SK-N-SH (cell line): ENCODE measurements at regions not wholly inside any gene's neighbourhood (a gene's known extent, or its start where the extent isn't known, plus 50 kb on each side); places are given as distances from the start of the nearest gene placed in this dataset.

Source experiments
- CTCF ChIA-PET: fragments of 300-600, 350-600 bp; formaldehyde crosslinking; extraction: SDS; loops from one replicate; lab custom pipeline; 2021; lab: Yijun Ruan, JAX
- POLR2A ChIA-PET: fragments of 350-600 bp; sonication (Branson Sonifier 250); formaldehyde crosslinking; extraction: SDS; loops from one replicate; lab custom pipeline; 2020; ENCODE audit warnings: antibody characterized with exemption, inconsistent platforms; lab: Yijun Ruan, JAX
- DNase-seq: peaks from one replicate; pipeline ENCODE4 v3.0.0; 2012
- H2AFZ ChIP-seq: fragments of 200-600 bp; sonication (generic); 2 replicates; pipeline ENCODE4 v1.8.1; 2016; ENCODE audit warnings: antibody characterized with exemption, mild to moderate bottlenecking, low read depth
- H3F3A ChIP-seq: fragments of 200-600 bp; sonication (generic); replicated peaks from 2 replicates; pipeline ENCODE3; 2016; ENCODE audit warnings: antibody characterized with exemption, mild to moderate bottlenecking; ENCODE audit not compliant: insufficient read depth
- H3K27ac ChIP-seq, 2 experiments: fragments of 200-500 bp in 1 of 2; fragments of 200-600 bp in 1 of 2; sonication (Bioruptor generic) in 1 of 2; sonication (generic), shearing (Covaris generic) in 1 of 2; 2 replicates each; pipeline versions ENCODE4 v1.5.1 to v1.6.1; 2014 to 2016; ENCODE audit warnings: low read depth in 2 of 2, inconsistent platforms in 1 of 2, low read length in 1 of 2, mild to moderate bottlenecking in 1 of 2, mixed read lengths in 1 of 2
- H3K27me3 ChIP-seq: fragments of 200-600 bp; sonication (generic), shearing (Covaris generic); 2 replicates; pipeline ENCODE4 v1.6.1; 2016; ENCODE audit warnings: mixed run types; ENCODE audit not compliant: insufficient read depth
- H3K36me3 ChIP-seq, 2 experiments: fragments of 200-500 bp in 1 of 2; fragments of 200-600 bp in 1 of 2; sonication (Bioruptor generic) in 1 of 2; sonication (generic) in 1 of 2; replicated peaks in 1 of 2; 2 replicates each; pipeline versions ENCODE3 to v1.5.1; 2014 to 2016; ENCODE audit warnings: low read length in 1 of 2, mild to moderate bottlenecking in 1 of 2; ENCODE audit not compliant: insufficient read depth in 2 of 2, control insufficient read depth in 1 of 2
- H3K4me1 ChIP-seq, 2 experiments: fragments of 200-500 bp in 1 of 2; fragments of 200-600 bp in 1 of 2; sonication (Bioruptor generic) in 1 of 2; sonication (generic), shearing (Covaris generic) in 1 of 2; 2 replicates each; pipeline versions ENCODE4 v1.5.1 to v1.6.1; 2014 to 2016; ENCODE audit warnings: low read depth in 1 of 2, low read length in 1 of 2, mixed run types in 1 of 2; ENCODE audit not compliant: insufficient read depth in 2 of 2, control insufficient read depth in 1 of 2
- H3K4me2 ChIP-seq: fragments of 200-600 bp; sonication (generic), shearing (Covaris generic); 2 replicates; pipeline ENCODE4 v1.6.1; 2017; ENCODE audit warnings: mixed run types
- H3K4me3 ChIP-seq, 2 experiments: fragments of 200-500 bp in 1 of 2; fragments of 200-600 bp in 1 of 2; sonication (Bioruptor generic) in 1 of 2; sonication (generic), shearing (Covaris generic) in 1 of 2; 2 replicates each; pipeline versions ENCODE4 v1.5.1 to v1.8.1; 2014 to 2016; ENCODE audit warnings: low read depth in 2 of 2, inconsistent platforms in 1 of 2, low read length in 1 of 2, mild to moderate bottlenecking in 1 of 2, mixed read lengths in 1 of 2, moderate library complexity in 1 of 2
- H3K79me2 ChIP-seq: fragments of 200-600 bp; sonication (generic); 2 replicates; pipeline ENCODE4 v1.8.1; 2017; ENCODE audit warnings: mild to moderate bottlenecking; ENCODE audit not compliant: insufficient read depth
- H3K9ac ChIP-seq: fragments of 200-600 bp; sonication (generic); 2 replicates; pipeline ENCODE4 v1.6.1; 2017; ENCODE audit warnings: mixed run types
- H3K9me2 ChIP-seq: fragments of 200-600 bp; sonication (generic); 2 replicates; pipeline ENCODE4 v1.6.1; 2017; ENCODE audit warnings: mixed run types
- H3K9me3 ChIP-seq: fragments of 200-600 bp; sonication (generic); 2 replicates; pipeline ENCODE4 v1.6.1; 2017; ENCODE audit warnings: mixed run types, mild to moderate bottlenecking, moderate library complexity
- H4K20me1 ChIP-seq: fragments of 200-600 bp; sonication (generic); 2 replicates; pipeline ENCODE4 v1.6.1; 2017; ENCODE audit warnings: mild to moderate bottlenecking, mixed run types; ENCODE audit not compliant: insufficient read depth
- CHD2 ChIP-seq: fragments of 150-350 bp; IDR thresholded peaks from 2 replicates; pipeline ENCODE4 v1.6.1; 2018; ENCODE audit warnings: low read length; ENCODE audit not compliant: partially characterized antibody
- EP300 ChIP-seq, 2 experiments: IDR thresholded peaks; 2 replicates each; pipeline versions ENCODE4 v1.4.0 to v1.6.1; 2012; ENCODE audit warnings: borderline replicate concordance in 1 of 2, low read depth in 1 of 2, low read length in 1 of 2
- FOXM1 ChIP-seq: IDR thresholded peaks from 2 replicates; pipeline ENCODE4 v1.4.0; 2012; ENCODE audit warnings: low read depth, mild to moderate bottlenecking
- GABPA ChIP-seq: IDR thresholded peaks from 2 replicates; pipeline ENCODE4 v1.4.0; 2012; ENCODE audit warnings: low read depth, mild to moderate bottlenecking
- GATA2 ChIP-seq: sonication (generic); formaldehyde crosslinking; IDR thresholded peaks from 2 replicates; pipeline ENCODE4 v1.5.0; 2020; ENCODE audit warnings: mild to moderate bottlenecking, missing genetic modification reagents
- JUND ChIP-seq: IDR thresholded peaks from 2 replicates; pipeline ENCODE4 v1.4.0; 2012
- NRF1 ChIP-seq: IDR thresholded peaks from 2 replicates; pipeline ENCODE4 v1.6.1; 2012; ENCODE audit warnings: low read depth, mild to moderate bottlenecking, low read length
- POLR2AphosphoS5 ChIP-seq: IDR thresholded peaks from 2 replicates; pipeline ENCODE4 v1.6.1; 2012; ENCODE audit warnings: low read depth, low read length
- RCOR1 ChIP-seq: fragments of 150-350 bp; IDR thresholded peaks from 2 replicates; pipeline ENCODE4 v1.6.1; 2017; ENCODE audit warnings: antibody characterized with exemption, low read length
- REST ChIP-seq: IDR thresholded peaks from 2 replicates; pipeline ENCODE4 v1.6.1; 2012; ENCODE audit warnings: mild to moderate bottlenecking, low read depth, low read length, moderate library complexity
- RFX5 ChIP-seq: IDR thresholded peaks from 2 replicates; pipeline ENCODE4 v1.6.1; 2012; ENCODE audit warnings: mild to moderate bottlenecking, improper control_type of control experiment, low read length
- RXRA ChIP-seq: IDR thresholded peaks from 2 replicates; pipeline ENCODE4 v1.4.0; 2012; ENCODE audit warnings: low read depth, mild to moderate bottlenecking, borderline replicate concordance
- TCF12 ChIP-seq: IDR thresholded peaks from 2 replicates; pipeline ENCODE4 v1.4.0; 2012
- TEAD4 ChIP-seq: IDR thresholded peaks from 2 replicates; pipeline ENCODE4 v1.4.0; 2012; ENCODE audit warnings: mild to moderate bottlenecking, borderline replicate concordance; ENCODE audit not compliant: insufficient read depth
- USF1 ChIP-seq: IDR thresholded peaks from 2 replicates; pipeline ENCODE4 v1.4.0; 2012; ENCODE audit warnings: low read depth, borderline replicate concordance
- WGBS: methylation state at CpG from one replicate; pipeline ENCODE4 v1.1.6; 2017; ENCODE audit warnings: low lambda C conversion rate; 5-methylcytosine and 5-hydroxymethylcytosine counted together
- TF ChIP-seq, protein P1 (sequence below): IDR thresholded peaks from 2 replicates; pipeline ENCODE4 v1.4.0; 2012; ENCODE audit warnings: low read depth, borderline replicate concordance
- TF ChIP-seq, protein P2 (sequence below): fragments of 150-350 bp; IDR thresholded peaks from 2 replicates; pipeline ENCODE4 v1.6.1; 2017; ENCODE audit warnings: antibody characterized with exemption, low read length, low read depth, borderline replicate concordance
- TF ChIP-seq, protein P3 (sequence below): fragments of 200-600 bp; sonication (generic); IDR thresholded peaks from 2 replicates; pipeline ENCODE4 v1.6.1; 2017; ENCODE audit warnings: antibody characterized with exemption, mild to moderate bottlenecking, moderate library complexity
- TF ChIP-seq, protein P4 (sequence below): IDR thresholded peaks from 2 replicates; pipeline ENCODE4 v1.4.0; 2012; ENCODE audit warnings: low read depth

DNA sequence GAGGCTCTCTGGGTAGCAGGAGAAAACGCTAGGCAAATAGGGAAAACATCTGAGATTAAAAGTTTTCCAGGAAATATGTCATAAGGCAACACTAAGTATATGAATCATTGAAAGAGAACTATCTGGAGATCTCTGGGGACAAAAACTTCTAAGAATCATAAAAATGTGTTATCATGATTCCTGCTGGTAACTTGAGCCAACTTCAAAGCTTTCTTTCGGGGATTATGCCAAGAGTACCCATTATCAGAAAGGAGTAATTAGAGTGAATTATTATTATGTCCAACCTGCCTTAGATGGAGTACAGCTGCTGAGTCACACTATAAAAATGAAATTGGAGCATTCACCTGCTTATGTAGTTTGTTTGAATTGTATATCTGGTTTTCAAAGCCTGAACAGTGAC lies 488.5 kb upstream of the SOX9 start (continued):
- TF ChIP-seq, protein P1, sequence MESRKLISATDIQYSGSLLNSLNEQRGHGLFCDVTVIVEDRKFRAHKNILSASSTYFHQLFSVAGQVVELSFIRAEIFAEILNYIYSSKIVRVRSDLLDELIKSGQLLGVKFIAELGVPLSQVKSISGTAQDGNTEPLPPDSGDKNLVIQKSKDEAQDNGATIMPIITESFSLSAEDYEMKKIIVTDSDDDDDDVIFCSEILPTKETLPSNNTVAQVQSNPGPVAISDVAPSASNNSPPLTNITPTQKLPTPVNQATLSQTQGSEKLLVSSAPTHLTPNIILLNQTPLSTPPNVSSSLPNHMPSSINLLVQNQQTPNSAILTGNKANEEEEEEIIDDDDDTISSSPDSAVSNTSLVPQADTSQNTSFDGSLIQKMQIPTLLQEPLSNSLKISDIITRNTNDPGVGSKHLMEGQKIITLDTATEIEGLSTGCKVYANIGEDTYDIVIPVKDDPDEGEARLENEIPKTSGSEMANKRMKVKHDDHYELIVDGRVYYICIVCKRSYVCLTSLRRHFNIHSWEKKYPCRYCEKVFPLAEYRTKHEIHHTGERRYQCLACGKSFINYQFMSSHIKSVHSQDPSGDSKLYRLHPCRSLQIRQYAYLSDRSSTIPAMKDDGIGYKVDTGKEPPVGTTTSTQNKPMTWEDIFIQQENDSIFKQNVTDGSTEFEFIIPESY = peak; percentile 71; the same call in 1 of the 2 replicates
- TF ChIP-seq CHD2 = no peak

DNA sequence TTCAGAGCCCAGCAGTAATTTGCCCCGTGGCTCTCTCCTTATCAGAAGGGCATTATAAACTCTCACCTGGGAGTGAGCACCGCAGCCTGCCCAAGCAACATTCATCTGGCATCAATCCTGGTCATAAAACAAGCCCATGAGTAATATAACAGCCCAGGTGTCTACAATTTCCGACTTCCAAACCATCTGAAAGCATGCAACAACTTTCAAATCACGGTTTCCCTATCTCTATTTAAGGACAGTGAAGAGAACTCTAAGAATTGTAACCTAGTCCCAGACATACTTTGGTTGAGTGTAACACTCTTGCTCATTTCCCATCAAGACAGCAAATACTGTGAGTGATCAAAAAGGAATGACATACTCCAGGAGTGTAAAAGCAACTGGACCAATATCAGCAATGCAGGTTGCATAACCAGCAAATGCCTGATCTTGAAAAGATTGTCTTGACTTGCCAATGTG lies 487.4 kb upstream of the SOX9 start:
- Histone ChIP-seq H3K36me3 (no peaks in the 10 kb centered on the region), H3K9ac (peak overlapping the region; percentile 8; the same call in 1 of the 2 replicates), H3K27ac (peak overlapping the region; percentile 64 to 85), H2AFZ (peak overlapping the region; percentile 32; the same call in 1 of the 2 replicates), H3K4me2 (peak overlapping the region; percentile 68), H3K27me3 (no peaks in the 10 kb centered on the region), H3K4me3 (peak overlapping the region in 1 of 2 experiments; percentile 1; a peak in 1 of 4 replicates), H3K79me2 (no peaks in the 10 kb centered on the region), H3K9me3 (no peaks in the 10 kb centered on the region), H3K9me2 (no peaks in the 10 kb centered on the region), H3K4me1 (peaks cover 11 to 33% of the 10 kb centered on the region in 2 experiments), H4K20me1 (no peaks in the 10 kb centered on the region), H3F3A (peaks cover 31% of the 10 kb centered on the region)
- WGBS = 18% methylated on average over 4 of the region's 4 CpGs
- ChIA-PET CTCF (no interaction called here), POLR2A (no interaction called here)
- no peak for DNase-seq
- TF ChIP-seq GABPA = no peak
- peak; percentile 98 for TF ChIP-seq TCF12
- TF ChIP-seq FOXM1 = peak; percentile 87
- TF ChIP-seq RXRA = peak; percentile 85
- no peak for TF ChIP-seq NRF1
- TF ChIP-seq TEAD4 = peak; percentile 96
- TF ChIP-seq, protein P2, sequence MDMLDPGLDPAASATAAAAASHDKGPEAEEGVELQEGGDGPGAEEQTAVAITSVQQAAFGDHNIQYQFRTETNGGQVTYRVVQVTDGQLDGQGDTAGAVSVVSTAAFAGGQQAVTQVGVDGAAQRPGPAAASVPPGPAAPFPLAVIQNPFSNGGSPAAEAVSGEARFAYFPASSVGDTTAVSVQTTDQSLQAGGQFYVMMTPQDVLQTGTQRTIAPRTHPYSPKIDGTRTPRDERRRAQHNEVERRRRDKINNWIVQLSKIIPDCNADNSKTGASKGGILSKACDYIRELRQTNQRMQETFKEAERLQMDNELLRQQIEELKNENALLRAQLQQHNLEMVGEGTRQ = no peak
- TF ChIP-seq, protein P1 = peak; percentile 81; the same call in 1 of the 2 replicates
- TF ChIP-seq, protein P3, sequence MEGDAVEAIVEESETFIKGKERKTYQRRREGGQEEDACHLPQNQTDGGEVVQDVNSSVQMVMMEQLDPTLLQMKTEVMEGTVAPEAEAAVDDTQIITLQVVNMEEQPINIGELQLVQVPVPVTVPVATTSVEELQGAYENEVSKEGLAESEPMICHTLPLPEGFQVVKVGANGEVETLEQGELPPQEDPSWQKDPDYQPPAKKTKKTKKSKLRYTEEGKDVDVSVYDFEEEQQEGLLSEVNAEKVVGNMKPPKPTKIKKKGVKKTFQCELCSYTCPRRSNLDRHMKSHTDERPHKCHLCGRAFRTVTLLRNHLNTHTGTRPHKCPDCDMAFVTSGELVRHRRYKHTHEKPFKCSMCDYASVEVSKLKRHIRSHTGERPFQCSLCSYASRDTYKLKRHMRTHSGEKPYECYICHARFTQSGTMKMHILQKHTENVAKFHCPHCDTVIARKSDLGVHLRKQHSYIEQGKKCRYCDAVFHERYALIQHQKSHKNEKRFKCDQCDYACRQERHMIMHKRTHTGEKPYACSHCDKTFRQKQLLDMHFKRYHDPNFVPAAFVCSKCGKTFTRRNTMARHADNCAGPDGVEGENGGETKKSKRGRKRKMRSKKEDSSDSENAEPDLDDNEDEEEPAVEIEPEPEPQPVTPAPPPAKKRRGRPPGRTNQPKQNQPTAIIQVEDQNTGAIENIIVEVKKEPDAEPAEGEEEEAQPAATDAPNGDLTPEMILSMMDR = 0 out of 2 replicates have a peak, but pooled peaks have one; percentile 6
- peak; percentile 97 for TF ChIP-seq JUND
- TF ChIP-seq GATA2 = no peak
- TF ChIP-seq, protein P4, sequence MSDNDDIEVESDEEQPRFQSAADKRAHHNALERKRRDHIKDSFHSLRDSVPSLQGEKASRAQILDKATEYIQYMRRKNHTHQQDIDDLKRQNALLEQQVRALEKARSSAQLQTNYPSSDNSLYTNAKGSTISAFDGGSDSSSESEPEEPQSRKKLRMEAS = peak; percentile 75
- no peak for TF ChIP-seq RCOR1
- TF ChIP-seq EP300 (IDR thresholded peaks at IDR 0.05; ENCODE audit: borderline replicate concordance in 1 of 2, low read depth in 1 of 2, low read length in 1 of 2) = peak; percentile 67 to 99
- no peak for TF ChIP-seq RFX5
- TF ChIP-seq REST = peak; percentile 29; the same call in 1 of the 2 replicates
- TF ChIP-seq USF1 = no peak
- TF ChIP-seq POLR2AphosphoS5 = peak; percentile 82
